ENCODE measurements at regions not wholly inside any gene's neighbourhood (a gene's known extent, or its start where the extent isn't known, plus 50 kb on each side); places are given as distances from the start of the nearest gene placed in this dataset.

DNA sequence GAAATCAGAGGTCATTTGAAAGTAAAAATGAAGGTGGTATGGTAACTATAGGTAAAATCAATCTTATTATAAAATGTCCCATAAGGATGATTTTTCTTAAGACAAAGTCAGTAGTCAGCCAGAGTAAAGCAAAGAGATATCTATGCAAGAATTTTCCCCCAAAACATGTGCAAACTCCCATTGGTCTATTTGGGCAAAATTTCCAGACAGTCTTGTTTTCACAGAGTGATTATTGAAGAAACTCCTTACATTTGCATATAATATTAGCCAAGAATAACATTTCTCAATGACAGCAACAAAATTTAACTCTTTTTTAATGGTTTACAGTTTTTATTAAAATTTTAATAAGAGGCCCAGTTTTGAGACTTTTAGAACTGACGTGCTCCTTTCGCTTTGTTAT lies 406.1 kb upstream of the GRAMD2B start:
- TF ChIP-seq NFIC (IDR thresholded peaks at IDR 0.05) (no peak), TAF1 (IDR thresholded peaks at IDR 0.05; ENCODE audit: low read depth) (no peak), FOXM1 (IDR thresholded peaks at IDR 0.05; ENCODE audit: borderline replicate concordance, low read depth) (no peak)

- no peak for TF ChIP-seq FOXM1 (IDR thresholded peaks at IDR 0.05; ENCODE audit: borderline replicate concordance, low read depth)
- TF ChIP-seq, protein P1, sequence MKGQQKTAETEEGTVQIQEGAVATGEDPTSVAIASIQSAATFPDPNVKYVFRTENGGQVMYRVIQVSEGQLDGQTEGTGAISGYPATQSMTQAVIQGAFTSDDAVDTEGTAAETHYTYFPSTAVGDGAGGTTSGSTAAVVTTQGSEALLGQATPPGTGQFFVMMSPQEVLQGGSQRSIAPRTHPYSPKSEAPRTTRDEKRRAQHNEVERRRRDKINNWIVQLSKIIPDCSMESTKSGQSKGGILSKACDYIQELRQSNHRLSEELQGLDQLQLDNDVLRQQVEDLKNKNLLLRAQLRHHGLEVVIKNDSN (IDR thresholded peaks at IDR 0.05) = no peak
- TF ChIP-seq TAF1 (IDR thresholded peaks at IDR 0.05; ENCODE audit: low read depth) = no peak
- no peak for TF ChIP-seq EGR1 (IDR thresholded peaks at IDR 0.05)
- TF ChIP-seq TCF12 (IDR thresholded peaks at IDR 0.05; ENCODE audit: low read depth) = no peak
- TF ChIP-seq YY1 (IDR thresholded peaks at IDR 0.05; ENCODE audit: low read depth) = no peak
- TF ChIP-seq CEBPB (IDR thresholded peaks at IDR 0.05) = no peak
- TF ChIP-seq, protein P2, sequence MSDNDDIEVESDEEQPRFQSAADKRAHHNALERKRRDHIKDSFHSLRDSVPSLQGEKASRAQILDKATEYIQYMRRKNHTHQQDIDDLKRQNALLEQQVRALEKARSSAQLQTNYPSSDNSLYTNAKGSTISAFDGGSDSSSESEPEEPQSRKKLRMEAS (IDR thresholded peaks at IDR 0.05) = no peak
- TF ChIP-seq TEAD4 (IDR thresholded peaks at IDR 0.05) = no peak
- TF ChIP-seq EP300 (IDR thresholded peaks at IDR 0.05; ENCODE audit: borderline replicate concordance) = no peak
Measured at GRCh38 chr5:126020770-126021169, 402.4 kb upstream of the GRAMD2B start.

GRCh38 chr5:126023994-126024441 lies 399.2 kb upstream of the GRAMD2B start:
- TF ChIP-seq YY1 (IDR thresholded peaks at IDR 0.05; ENCODE audit: low read depth) (no peak), CREB1 (IDR thresholded peaks at IDR 0.05; ENCODE audit: low read depth) (no peak), REST (IDR thresholded peaks at IDR 0.05; ENCODE audit: low read depth) (no peak), ZBTB7A (IDR thresholded peaks at IDR 0.05; ENCODE audit: low read depth) (no peak), TEAD4 (IDR thresholded peaks at IDR 0.05) (no peak), RAD21 (IDR thresholded peaks at IDR 0.05; ENCODE audit: low read depth) (no peak), CEBPB (IDR thresholded peaks at IDR 0.05) (no peak), TCF12 (IDR thresholded peaks at IDR 0.05; ENCODE audit: low read depth) (no peak), EGR1 (IDR thresholded peaks at IDR 0.05) (no peak), FOXM1 (IDR thresholded peaks at IDR 0.05; ENCODE audit: borderline replicate concordance, low read depth) (no peak), TAF1 (IDR thresholded peaks at IDR 0.05; ENCODE audit: low read depth) (no peak), EP300 (IDR thresholded peaks at IDR 0.05; ENCODE audit: borderline replicate concordance) (no peak), NFIC (IDR thresholded peaks at IDR 0.05) (no peak)
- TF ChIP-seq, protein P1 (IDR thresholded peaks at IDR 0.05) = no peak
- TF ChIP-seq, protein P2 (IDR thresholded peaks at IDR 0.05) = no peak

DNA sequence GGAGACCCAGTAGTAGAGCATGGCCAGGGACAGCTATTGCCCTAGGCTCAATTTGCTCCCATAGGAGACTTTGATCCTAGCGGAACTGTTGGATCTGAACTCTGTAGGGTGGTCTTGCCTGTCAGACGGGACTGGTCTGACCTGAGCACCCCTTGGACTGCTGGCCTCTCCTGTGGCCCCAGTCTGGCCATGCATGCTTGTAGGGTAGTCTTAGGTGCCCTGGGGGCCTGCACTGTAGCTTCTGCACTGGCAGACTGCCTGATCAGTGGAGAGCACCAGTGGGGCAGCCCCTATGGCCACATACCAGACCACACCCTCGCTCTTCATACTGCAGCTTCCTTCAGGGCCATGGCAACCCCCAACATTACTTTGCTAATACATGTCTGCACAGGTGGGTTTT lies 396.1 kb upstream of the GRAMD2B start:
- TF ChIP-seq REST (IDR thresholded peaks at IDR 0.05; ENCODE audit: low read depth) (no peak), NFIC (IDR thresholded peaks at IDR 0.05) (no peak), TAF1 (IDR thresholded peaks at IDR 0.05; ENCODE audit: low read depth) (no peak), YY1 (IDR thresholded peaks at IDR 0.05; ENCODE audit: low read depth) (no peak), RAD21 (IDR thresholded peaks at IDR 0.05; ENCODE audit: low read depth) (no peak), TEAD4 (IDR thresholded peaks at IDR 0.05) (no peak), CREB1 (IDR thresholded peaks at IDR 0.05; ENCODE audit: low read depth) (no peak), FOXM1 (IDR thresholded peaks at IDR 0.05; ENCODE audit: borderline replicate concordance, low read depth) (no peak), TCF12 (IDR thresholded peaks at IDR 0.05; ENCODE audit: low read depth) (no peak), ZBTB7A (IDR thresholded peaks at IDR 0.05; ENCODE audit: low read depth) (no peak)
- TF ChIP-seq, protein P2 (IDR thresholded peaks at IDR 0.05) = no peak

DNA sequence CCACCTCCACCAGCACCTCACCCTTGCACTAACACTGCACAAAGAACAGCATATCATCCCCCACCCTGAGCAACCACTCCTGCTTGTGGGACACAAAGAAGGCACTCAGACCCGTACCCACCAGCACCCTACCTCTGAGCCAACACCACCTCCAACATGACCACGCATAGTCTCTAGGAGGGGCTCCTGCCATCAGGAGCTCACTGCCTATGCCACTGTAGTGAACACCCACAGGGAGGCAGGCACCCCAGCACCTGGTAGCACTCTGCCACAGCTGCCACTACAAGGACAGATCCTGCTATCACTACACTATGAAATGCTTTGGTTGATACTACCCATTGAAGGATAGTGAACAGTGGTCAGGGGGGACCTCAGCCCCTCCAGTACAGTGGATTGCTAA lies 395.6 kb upstream of the GRAMD2B start:
- TF ChIP-seq EGR1 (IDR thresholded peaks at IDR 0.05) (no peak), TAF1 (IDR thresholded peaks at IDR 0.05; ENCODE audit: low read depth) (no peak), ZBTB7A (IDR thresholded peaks at IDR 0.05; ENCODE audit: low read depth) (no peak), YY1 (IDR thresholded peaks at IDR 0.05; ENCODE audit: low read depth) (no peak), REST (IDR thresholded peaks at IDR 0.05; ENCODE audit: low read depth) (no peak), TCF12 (IDR thresholded peaks at IDR 0.05; ENCODE audit: low read depth) (no peak), FOXM1 (IDR thresholded peaks at IDR 0.05; ENCODE audit: borderline replicate concordance, low read depth) (no peak), RAD21 (IDR thresholded peaks at IDR 0.05; ENCODE audit: low read depth) (no peak), TEAD4 (IDR thresholded peaks at IDR 0.05) (no peak), EP300 (IDR thresholded peaks at IDR 0.05; ENCODE audit: borderline replicate concordance) (no peak)
- TF ChIP-seq, protein P2 (IDR thresholded peaks at IDR 0.05) = no peak
